ENCODE measurements at regions not wholly inside any gene's neighbourhood (a gene's known extent, or its start where the extent isn't known, plus 50 kb on each side); places are given as distances from the start of the nearest gene placed in this dataset.

- no peaks in the 10 kb centered on the region for H4K20me1 ChIP-seq (ENCODE audit: control insufficient read depth, insufficient read depth, insufficient read length)
- no peaks in the 10 kb centered on the region for H3K36me3 Mint-ChIP-seq (ENCODE audit: insufficient read depth in 1 of 3, low read depth in 3 of 3)
- H3K9me3 Mint-ChIP-seq, result no peaks in the 10 kb centered on the region
- DNase-seq, result no peak
- no peak overlapping the region for H2BK5ac ChIP-seq (ENCODE audit: insufficient read length, low read length)
- H3K18ac ChIP-seq (ENCODE audit: insufficient read length, low read depth, low read length), result no peak overlapping the region
- no peaks in the 10 kb centered on the region for H3K27me3 ChIP-seq (ENCODE audit: insufficient read depth, low read length)
- no peak overlapping the region for H2AFZ ChIP-seq (ENCODE audit: low read length)
- H3K79me1 ChIP-seq (ENCODE audit: insufficient read depth, low read depth, low read length, poor library complexity, severe bottlenecking), result no peaks in the 10 kb centered on the region
- H3K9ac ChIP-seq (ENCODE audit: extremely low read depth, insufficient read length, low read length), result no peak overlapping the region
- no peak overlapping the region for H4K91ac ChIP-seq (ENCODE audit: insufficient read length, low read depth, low read length)
- H3K56ac ChIP-seq (ENCODE audit: insufficient read length, low read depth, low read length), result no peak overlapping the region
- H3K9me3 ChIP-seq (ENCODE audit: control insufficient read depth, low read depth, low read length), result no peaks in the 10 kb centered on the region
- no peak overlapping the region for H3T11ph ChIP-seq (ENCODE audit: low read length)
- H3K4me1 ChIP-seq (ENCODE audit: insufficient read depth, low read length), result no peaks in the 10 kb centered on the region
- no peak overlapping the region for H3K14ac ChIP-seq (ENCODE audit: insufficient read depth, low read length)
- H2BK20ac ChIP-seq (ENCODE audit: low read depth, low read length, poor library complexity, severe bottlenecking), result no peak overlapping the region
- no peak overlapping the region for H3K27ac ChIP-seq (ENCODE audit: insufficient read length, low read depth, low read length)
- TF ChIP-seq CTCF (conservative IDR thresholded peaks at IDR 0.05), result no peak
- H3K27ac Mint-ChIP-seq, result no peak overlapping the region
- no peak overlapping the region for H4K8ac ChIP-seq (replicated peaks; ENCODE audit: insufficient read length, low read depth, low read length)
- H2BK12ac ChIP-seq (ENCODE audit: insufficient read length, low read depth, low read length), result no peak overlapping the region
- no peaks in the 10 kb centered on the region; the same call in 1 of the 2 replicates for H3K27me3 Mint-ChIP-seq (ENCODE audit: low read depth)
- no peak overlapping the region for H2AK5ac ChIP-seq (ENCODE audit: insufficient read length, low read length)
- no peak overlapping the region for H2BK15ac ChIP-seq (ENCODE audit: low read depth, low read length)
- H2BK120ac ChIP-seq (ENCODE audit: low read depth, low read length, poor library complexity, severe bottlenecking), result no peak overlapping the region
- WGBS (ENCODE audit: extremely low coverage, insufficient read length, low lambda C conversion rate), result no CpG with 5 or more reads among the region's 1 CpG
- H3K4me1 Mint-ChIP-seq, result peaks cover 12 to 14% of the 10 kb centered on the region in 2 experiments
- no peak overlapping the region for H3K4me3 Mint-ChIP-seq
- no peak overlapping the region for H4K5ac ChIP-seq (ENCODE audit: insufficient read length, low read depth, low read length)
- no peak overlapping the region for H3K23ac ChIP-seq (ENCODE audit: insufficient read length, low read depth, low read length)
- no peak overlapping the region for H3K4me2 ChIP-seq (ENCODE audit: insufficient read depth, insufficient read length, low read length)
- no peak overlapping the region for H3K4ac ChIP-seq (ENCODE audit: low read depth, low read length)
- no peaks in the 10 kb centered on the region for H3K23me2 ChIP-seq (ENCODE audit: insufficient read length, low read depth, low read length, poor library complexity, severe bottlenecking)
- no peaks in the 10 kb centered on the region for H3K79me2 ChIP-seq (ENCODE audit: insufficient read depth, low read length)
These were observed 69.4 kb downstream of the ZNF648 start for GRCh38 chr1:181992072-181992471.
